HUES64 (cell line): ENCODE measurements at regions not wholly inside any gene's neighbourhood (a gene's known extent, or its start where the extent isn't known, plus 50 kb on each side); places are given as distances from the start of the nearest gene placed in this dataset.

Experiments used
- H3K27ac ChIP-seq: 2 replicates; pipeline ENCODE4 v1.7.0; 2013; ENCODE audit warnings: low read depth, low read length, inconsistent platforms
- H3K27me3 ChIP-seq: 2 replicates; pipeline ENCODE4 v1.6.1; 2013; ENCODE audit warnings: mild to moderate bottlenecking, low read length; ENCODE audit not compliant: insufficient read depth
- H3K36me3 ChIP-seq: 2 replicates; pipeline ENCODE4 v1.6.1; 2013; ENCODE audit warnings: mild to moderate bottlenecking, low read length; ENCODE audit not compliant: insufficient read depth
- H3K4me1 ChIP-seq: 2 replicates; pipeline ENCODE4 v1.6.1; 2013; ENCODE audit warnings: mild to moderate bottlenecking, low read length, moderate library complexity; ENCODE audit not compliant: insufficient read depth
- H3K4me3 ChIP-seq: 2 replicates; pipeline ENCODE4 v1.5.1; 2013; ENCODE audit warnings: mild to moderate bottlenecking, low read length, moderate library complexity
- H3K9ac ChIP-seq: 2 replicates; pipeline ENCODE4 v1.6.1; 2013; ENCODE audit warnings: mild to moderate bottlenecking, low read depth, low read length
- H3K9me3 ChIP-seq: 2 replicates; pipeline ENCODE4 v1.6.1; 2013; ENCODE audit warnings: low read depth, low read length; ENCODE audit not compliant: insufficient read depth
- WGBS: fragments of 150-250, 120-280 bp; methylation state at CpG from one replicate; pipeline ENCODE4 v1.1.7; 2013; ENCODE audit warnings: missing lambda C conversion rate; 5-methylcytosine and 5-hydroxymethylcytosine counted together

DNA sequence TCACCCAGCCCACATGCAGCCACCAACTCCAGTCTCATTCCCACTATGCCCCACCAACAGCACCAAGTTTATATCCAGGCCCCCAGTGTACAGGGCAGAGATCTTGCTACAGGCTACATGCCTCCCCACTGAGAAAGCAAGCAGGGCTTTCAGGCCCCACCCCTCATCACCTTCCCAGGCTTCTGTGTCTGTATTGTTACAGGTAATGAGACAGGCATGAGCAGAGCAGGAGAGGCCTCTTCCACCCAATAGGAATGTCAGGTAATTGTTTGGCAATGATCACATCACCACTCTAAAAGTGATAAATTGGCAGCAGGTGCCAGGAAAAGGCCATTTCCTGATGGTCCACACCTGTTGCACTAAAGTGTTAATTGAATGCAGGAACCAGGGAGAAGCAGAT, 102.5 kb downstream of the ZNF518B start:
- H3K4me1 ChIP-seq, result 0 out of 2 replicates have a peak, but pooled peaks cover 2% of the 10 kb centered on the region
- H3K27ac ChIP-seq, result no peak overlapping the region
- no peaks in the 10 kb centered on the region for H3K9me3 ChIP-seq
- no peaks in the 10 kb centered on the region for H3K36me3 ChIP-seq
- no peak overlapping the region for H3K9ac ChIP-seq
- H3K4me3 ChIP-seq, result no peak overlapping the region
- H3K27me3 ChIP-seq, result no peaks in the 10 kb centered on the region

DNA sequence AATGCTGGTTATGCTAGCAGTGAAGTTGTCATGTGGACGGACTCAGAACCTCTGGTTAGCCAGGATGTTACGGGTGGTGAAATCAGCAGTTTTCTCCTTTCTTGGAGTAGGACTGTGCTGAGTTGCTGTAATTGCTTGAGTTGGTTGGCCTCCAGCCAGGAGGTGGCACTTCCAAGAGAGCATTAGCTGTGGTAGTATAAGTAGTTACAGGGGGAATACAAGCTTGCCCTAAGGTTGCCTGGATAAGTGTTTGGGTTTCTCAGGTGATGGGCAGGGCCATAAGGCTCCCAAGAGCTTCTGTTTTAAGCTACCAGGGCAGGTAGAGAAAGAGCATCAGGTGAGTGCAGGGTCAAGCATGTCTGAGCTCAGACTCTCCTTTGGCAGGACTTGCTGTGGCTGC, 103.0 kb downstream of the ZNF518B start:
- Histone ChIP-seq H3K36me3 (no peaks in the 10 kb centered on the region), H3K4me3 (no peak overlapping the region), H3K9ac (no peak overlapping the region), H3K27me3 (no peaks in the 10 kb centered on the region), H3K4me1 (0 out of 2 replicates have a peak, but pooled peaks cover 3% of the 10 kb centered on the region), H3K27ac (no peak overlapping the region), H3K9me3 (no peaks in the 10 kb centered on the region)
- WGBS, result 97% methylated on average over 2 of the region's 2 CpGs

DNA sequence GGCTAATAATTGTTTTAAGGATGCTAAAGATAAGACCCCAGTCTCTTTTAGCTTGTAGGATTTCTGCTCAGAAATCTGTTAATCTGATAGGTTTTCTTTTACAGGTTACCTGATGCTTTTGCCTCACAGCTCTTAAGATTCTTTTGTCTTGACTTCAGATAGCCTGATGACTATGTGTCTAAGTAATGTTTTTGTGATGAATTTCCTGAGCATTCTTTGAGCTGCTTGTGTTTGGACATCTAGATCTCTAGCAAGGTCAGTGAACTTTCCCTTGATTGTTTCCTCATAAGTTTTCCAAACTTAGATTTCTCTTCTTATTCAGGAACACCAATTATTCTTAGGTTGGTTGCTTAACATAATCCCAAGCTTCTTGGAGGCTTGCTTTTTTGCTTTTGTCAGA, 104.1 kb downstream of the ZNF518B start:
- H3K4me3 ChIP-seq, result no peak overlapping the region
- no peak overlapping the region for H3K9ac ChIP-seq
- no peaks in the 10 kb centered on the region for H3K36me3 ChIP-seq
- H3K9me3 ChIP-seq, result no peaks in the 10 kb centered on the region
- H3K27ac ChIP-seq, result no peak overlapping the region
- 0 out of 2 replicates have a peak, but pooled peaks cover 3% of the 10 kb centered on the region for H3K4me1 ChIP-seq
- H3K27me3 ChIP-seq, result no peaks in the 10 kb centered on the region

DNA sequence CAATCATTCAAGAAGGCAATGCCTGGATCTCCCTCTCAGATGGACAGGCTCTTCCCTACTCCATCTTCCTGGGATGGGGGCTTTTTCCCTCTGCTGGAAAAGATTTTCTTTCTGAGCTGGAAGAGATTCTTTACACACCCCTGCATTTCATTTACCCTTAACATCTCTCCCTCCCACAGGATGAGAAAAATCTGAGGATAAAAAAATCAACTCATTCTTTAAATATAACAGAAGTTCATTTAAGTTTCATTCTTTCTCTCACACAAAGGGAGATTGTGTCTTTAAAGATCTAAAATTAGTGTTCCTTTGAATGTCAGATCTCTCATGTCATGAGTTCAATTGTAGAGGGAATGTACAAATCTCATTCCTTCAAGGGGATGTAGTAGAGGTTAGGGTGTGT, 109.0 kb downstream of the ZNF518B start:
- no peak overlapping the region for H3K27ac ChIP-seq
- no peaks in the 10 kb centered on the region for H3K36me3 ChIP-seq
- no peaks in the 10 kb centered on the region for H3K27me3 ChIP-seq
- no peaks in the 10 kb centered on the region for H3K9me3 ChIP-seq
- no peak overlapping the region for H3K9ac ChIP-seq
- 0 out of 2 replicates have a peak, but pooled peaks cover 3% of the 10 kb centered on the region for H3K4me1 ChIP-seq
- no peak overlapping the region for H3K4me3 ChIP-seq

DNA sequence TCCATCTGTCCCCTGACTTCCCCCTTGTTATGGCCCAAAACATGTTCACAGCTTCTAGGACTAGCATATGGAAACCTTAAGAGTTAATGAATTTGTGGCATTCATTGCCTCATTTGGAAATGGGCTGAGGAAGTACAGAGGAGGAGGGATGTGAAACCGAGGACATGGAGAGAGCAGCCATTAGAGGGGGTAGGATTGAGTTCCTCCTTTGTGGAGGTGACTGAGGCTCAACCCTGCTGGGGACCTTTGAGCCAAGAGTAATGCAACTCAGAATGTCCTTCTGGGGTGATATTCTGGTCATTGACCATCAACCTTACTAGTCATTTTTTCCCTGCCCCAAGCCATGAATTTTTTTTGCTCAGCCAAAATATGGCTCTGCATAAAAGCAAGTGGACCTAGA, 109.4 kb downstream of the ZNF518B start:
- Histone ChIP-seq H3K4me3 (no peak overlapping the region), H3K27ac (no peak overlapping the region), H3K36me3 (no peaks in the 10 kb centered on the region), H3K9me3 (no peaks in the 10 kb centered on the region), H3K27me3 (no peaks in the 10 kb centered on the region), H3K9ac (no peak overlapping the region), H3K4me1 (0 out of 2 replicates have a peak, but pooled peaks cover 3% of the 10 kb centered on the region)
- 81% methylated on average over 1 of the region's 1 CpG for WGBS

DNA sequence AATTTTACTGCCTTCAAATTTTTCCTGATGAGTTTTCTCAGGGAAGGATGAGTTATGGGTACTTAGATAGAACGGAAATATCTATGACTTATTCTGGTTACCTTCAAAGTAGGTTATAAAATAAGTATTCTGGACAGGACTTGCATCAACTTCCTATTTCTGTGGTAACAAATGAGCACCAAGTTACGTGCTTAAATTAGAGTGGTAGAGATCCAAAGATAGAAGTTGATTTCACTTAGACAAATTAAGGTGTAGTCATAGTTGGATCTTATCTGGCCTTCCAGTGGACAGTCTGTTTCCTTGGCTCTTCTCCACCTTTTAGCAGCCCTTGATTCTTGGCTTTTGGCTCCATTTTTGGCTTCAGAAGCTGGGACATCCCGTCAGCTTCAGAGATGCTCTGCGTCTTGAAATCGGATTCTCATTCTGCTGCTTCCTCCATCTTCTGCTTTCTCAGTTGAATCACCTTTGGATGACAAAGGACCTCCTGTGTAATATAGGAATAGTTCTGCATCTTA, 109.9 kb downstream of the ZNF518B start:
- WGBS, result 96% methylated on average over 5 of the region's 5 CpGs
- Histone ChIP-seq H3K27me3 (no peaks in the 10 kb centered on the region), H3K4me3 (no peak overlapping the region), H3K9me3 (no peaks in the 10 kb centered on the region), H3K9ac (no peak overlapping the region), H3K27ac (no peak overlapping the region), H3K36me3 (no peaks in the 10 kb centered on the region), H3K4me1 (0 out of 2 replicates have a peak, but pooled peaks cover 3% of the 10 kb centered on the region)

DNA sequence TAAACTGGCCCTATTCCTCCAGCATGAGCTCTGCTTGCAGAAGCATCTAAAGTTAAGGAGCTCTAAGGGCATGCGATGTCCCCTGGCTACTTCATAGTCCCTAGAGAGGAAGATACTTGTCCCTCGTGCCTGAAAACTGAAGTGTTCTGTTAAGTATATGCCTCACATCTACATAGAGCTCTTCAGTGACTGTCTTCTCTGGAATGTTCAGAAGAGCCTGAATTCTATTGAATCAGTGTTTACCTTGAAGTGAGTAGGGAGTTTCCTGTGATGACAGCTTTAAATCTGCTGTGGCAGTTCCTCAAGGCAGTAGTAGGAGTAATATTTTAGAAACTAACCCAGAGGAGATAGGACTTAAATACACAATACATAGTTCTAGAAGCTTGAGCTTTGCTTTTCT, 111.2 kb downstream of the ZNF518B start:
- H3K9ac ChIP-seq, result no peak overlapping the region
- H3K27me3 ChIP-seq, result no peaks in the 10 kb centered on the region
- H3K36me3 ChIP-seq, result no peaks in the 10 kb centered on the region
- no peak overlapping the region for H3K4me3 ChIP-seq
- H3K27ac ChIP-seq, result no peak overlapping the region
- H3K4me1 ChIP-seq, result 0 out of 2 replicates have a peak, but pooled peaks cover 3% of the 10 kb centered on the region
- WGBS, result 79% methylated on average over 2 of the region's 2 CpGs
- no peaks in the 10 kb centered on the region for H3K9me3 ChIP-seq

DNA sequence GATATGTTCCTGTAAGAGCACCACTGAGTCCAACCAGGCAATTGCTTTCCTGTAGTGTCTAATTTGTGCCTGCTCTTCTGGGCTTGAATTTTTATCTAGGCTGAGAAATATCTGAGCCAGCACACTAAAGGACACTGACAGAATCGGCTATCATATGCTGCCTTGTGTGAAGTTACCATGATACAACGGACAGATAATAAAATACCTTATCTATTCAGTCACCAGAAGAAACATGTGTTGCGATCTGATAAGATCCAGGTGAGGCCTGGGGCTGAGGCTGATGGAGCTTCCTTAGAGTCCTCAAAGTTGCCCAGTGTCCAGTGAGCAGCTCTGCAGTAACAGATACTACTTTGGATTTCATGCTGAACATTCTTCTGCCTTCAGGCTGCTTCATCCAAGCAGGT, 111.8 kb downstream of the ZNF518B start:
- Histone ChIP-seq H3K27me3 (no peaks in the 10 kb centered on the region), H3K27ac (no peak overlapping the region), H3K4me1 (0 out of 2 replicates have a peak, but pooled peaks cover 3% of the 10 kb centered on the region)

DNA sequence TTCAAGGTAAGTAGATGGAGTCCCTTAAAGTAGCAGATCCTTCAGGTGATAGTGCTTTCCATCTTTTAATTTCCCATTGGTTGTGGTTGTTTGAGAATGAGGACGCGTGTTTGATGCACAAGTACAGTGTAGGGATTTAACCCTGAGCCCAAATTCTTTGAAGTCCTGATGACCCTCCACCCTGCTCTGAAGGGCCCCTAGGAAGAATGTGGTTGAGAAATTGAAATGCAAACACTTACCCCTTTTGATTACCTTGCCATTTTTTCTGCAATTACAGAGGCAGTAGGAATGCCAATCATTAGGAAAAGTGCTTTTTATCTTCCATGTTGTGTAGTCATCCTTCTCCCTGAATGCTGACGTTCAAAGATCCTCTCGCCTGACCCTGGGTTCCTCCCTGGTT, 112.4 kb downstream of the ZNF518B start:
- Histone ChIP-seq H3K27ac (no peak overlapping the region), H3K27me3 (no peaks in the 10 kb centered on the region), H3K4me3 (no peak overlapping the region), H3K36me3 (no peaks in the 10 kb centered on the region), H3K9ac (no peak overlapping the region), H3K4me1 (0 out of 2 replicates have a peak, but pooled peaks cover 1% of the 10 kb centered on the region), H3K9me3 (no peaks in the 10 kb centered on the region)
- 92% methylated on average over 4 of the region's 4 CpGs for WGBS

More for the DNA sequence above, 111.8 kb downstream of the ZNF518B start:
- Histone ChIP-seq H3K9me3 (no peaks in the 10 kb centered on the region), H3K4me3 (no peak overlapping the region), H3K9ac (no peak overlapping the region), H3K36me3 (no peaks in the 10 kb centered on the region)
- WGBS, result 94% methylated on average over 3 of the region's 3 CpGs

DNA sequence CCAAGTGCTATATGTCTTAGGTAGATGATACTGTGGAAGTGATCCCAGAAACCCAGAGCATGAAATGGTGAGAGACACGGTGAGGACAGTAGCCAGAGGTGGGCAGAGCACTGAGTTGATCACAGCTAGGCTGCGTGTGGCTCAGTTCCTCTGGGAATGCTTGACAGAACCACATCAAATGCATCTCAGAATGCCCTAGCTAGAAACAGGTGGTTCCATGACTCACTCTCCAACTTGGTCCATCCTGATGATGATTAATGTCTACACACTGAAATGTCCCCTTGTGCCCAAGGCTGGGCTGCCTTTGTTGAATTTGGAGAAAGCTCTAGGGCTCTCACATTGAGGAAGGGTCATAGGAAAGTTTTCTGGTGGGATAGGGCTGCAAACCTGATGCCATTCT, 113.6 kb downstream of the ZNF518B start:
- Histone ChIP-seq H3K9ac (no peak overlapping the region), H3K4me3 (no peak overlapping the region), H3K27me3 (no peaks in the 10 kb centered on the region), H3K36me3 (no peaks in the 10 kb centered on the region), H3K4me1 (no peaks in the 10 kb centered on the region), H3K27ac (no peak overlapping the region), H3K9me3 (no peaks in the 10 kb centered on the region)
- WGBS, result 93% methylated on average over 2 of the region's 2 CpGs

DNA sequence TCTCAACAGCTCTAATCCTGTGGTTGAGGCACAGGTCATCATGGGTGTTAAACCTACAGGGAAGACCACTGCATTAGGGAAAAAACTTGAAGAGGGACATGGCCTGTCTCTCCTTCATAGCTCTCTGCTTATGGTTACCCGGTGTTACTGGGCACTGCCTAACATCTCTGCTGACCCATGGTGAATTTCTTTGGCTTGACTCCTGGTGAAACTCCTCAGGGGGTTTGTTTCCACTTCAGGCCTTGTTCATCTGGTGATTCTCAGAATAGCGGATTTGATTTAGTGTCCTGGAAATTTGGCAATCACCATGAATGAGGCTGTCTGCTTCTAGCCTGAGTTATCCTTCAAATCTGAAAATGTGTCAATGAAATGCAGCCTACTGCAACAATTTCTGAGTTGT, 114.4 kb downstream of the ZNF518B start:
- no peaks in the 10 kb centered on the region for H3K4me1 ChIP-seq
- H3K27ac ChIP-seq, result no peak overlapping the region
- 94% methylated on average over 2 of the region's 2 CpGs for WGBS
- H3K4me3 ChIP-seq, result no peak overlapping the region
- H3K27me3 ChIP-seq, result no peaks in the 10 kb centered on the region
- no peaks in the 10 kb centered on the region for H3K9me3 ChIP-seq
- no peaks in the 10 kb centered on the region for H3K36me3 ChIP-seq
- H3K9ac ChIP-seq, result no peak overlapping the region

DNA sequence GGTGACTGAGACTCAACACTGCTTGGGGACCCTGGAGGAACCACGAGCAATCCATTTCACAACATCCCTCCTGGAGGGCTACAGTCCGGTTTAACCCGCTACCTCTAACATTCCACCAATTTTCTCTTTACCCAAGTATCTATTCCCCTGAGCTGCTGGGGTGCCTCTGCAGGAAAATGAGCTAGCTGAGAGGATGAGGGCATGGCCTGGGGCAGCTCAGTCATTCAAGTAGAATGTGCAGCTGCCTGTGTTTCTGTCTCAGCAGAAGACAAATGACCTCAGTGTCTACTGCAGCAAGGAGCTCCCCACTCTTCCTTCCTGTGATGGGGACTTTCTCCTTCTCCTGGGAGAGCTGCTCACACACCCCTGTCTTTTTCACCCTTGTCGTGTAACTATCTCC, 120.8 kb downstream of the ZNF518B start:
- Histone ChIP-seq H3K36me3 (no peaks in the 10 kb centered on the region), H3K27me3 (no peaks in the 10 kb centered on the region), H3K27ac (no peak overlapping the region), H3K9me3 (no peaks in the 10 kb centered on the region), H3K4me1 (peaks cover 13% of the 10 kb centered on the region), H3K9ac (no peak overlapping the region), H3K4me3 (no peak overlapping the region)
- 85% methylated on average over 4 of the region's 4 CpGs for WGBS
